LNCaP clone FGC (cell line): ENCODE measurements at regions not wholly inside any gene's neighbourhood (a gene's known extent, or its start where the extent isn't known, plus 50 kb on each side); places are given as distances from the start of the nearest gene placed in this dataset.
"Not testable (repeated sequence)": the region's sequence is repeated elsewhere in the genome, so short reads cannot be mapped to it uniquely, and the experiment has no call there.

Source experiments
- DNase-seq: peaks from one replicate; pipeline ENCODE4 v3.0.0-alpha.2; 2011; ENCODE audit warnings: low read depth
- H3K4me3 ChIP-seq: 2 replicates; pipeline ENCODE4 v1.5.1; 2011; ENCODE audit warnings: mild to moderate bottlenecking, low read depth, low read length, control low read depth
- CTCF ChIP-seq: IDR thresholded peaks from 2 replicates; pipeline ENCODE4 v1.5.1; 2012; ENCODE audit warnings: mild to moderate bottlenecking; ENCODE audit not compliant: control insufficient read depth, insufficient read depth; ENCODE audit errors: extremely low read depth

GRCh38 chr14:43258396-43258795, 1248.7 kb downstream of the FSCB start:
- H3K4me3 ChIP-seq, result no peak overlapping the region
- TF ChIP-seq CTCF, result no peak

GRCh38 chr14:43256996-43257395, 1250.1 kb downstream of the FSCB start:
- DNase-seq, H3K4me3 ChIP-seq: not testable (repeated sequence)

More at GRCh38 chr14:43258396-43258795, 1248.7 kb downstream of the FSCB start:
- DNase-seq, result no peak

DNA sequence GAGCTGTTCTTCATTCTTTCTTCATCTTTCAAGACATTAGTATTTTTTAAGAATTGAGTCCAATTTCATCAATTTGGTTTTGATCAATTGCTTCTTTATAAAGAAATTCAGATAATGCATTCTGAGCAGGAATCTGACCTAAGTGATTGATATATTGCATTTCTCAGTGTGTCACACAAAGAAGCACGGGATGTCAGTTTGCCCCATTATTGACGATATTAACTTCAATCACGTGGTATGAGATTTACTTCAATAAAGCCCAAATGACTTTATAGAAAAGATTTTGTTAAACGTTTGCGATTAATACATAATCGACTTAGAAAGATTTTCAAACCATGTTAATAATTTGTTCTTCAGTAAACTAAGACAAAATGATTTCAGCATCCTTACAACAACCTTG, 1254.2 kb downstream of the FSCB start:
- TF ChIP-seq CTCF, result no peak
- no peak overlapping the region for H3K4me3 ChIP-seq
- DNase-seq, result no peak

- no peak for TF ChIP-seq CTCF
- DNase-seq, result no peak
- H3K4me3 ChIP-seq, result no peak overlapping the region
Measured at GRCh38 chr14:43249591-43249990, 1257.5 kb downstream of the FSCB start.

- no peak overlapping the region for H3K4me3 ChIP-seq
- no peak for DNase-seq
- TF ChIP-seq CTCF, result no peak
Measured at GRCh38 chr14:43249116-43249515, 1258.0 kb downstream of the FSCB start.

- H3K4me3 ChIP-seq, result no peak overlapping the region
- TF ChIP-seq CTCF, result no peak
- DNase-seq, result no peak
Measured at GRCh38 chr14:43247877-43248276, 1259.2 kb downstream of the FSCB start.

DNA sequence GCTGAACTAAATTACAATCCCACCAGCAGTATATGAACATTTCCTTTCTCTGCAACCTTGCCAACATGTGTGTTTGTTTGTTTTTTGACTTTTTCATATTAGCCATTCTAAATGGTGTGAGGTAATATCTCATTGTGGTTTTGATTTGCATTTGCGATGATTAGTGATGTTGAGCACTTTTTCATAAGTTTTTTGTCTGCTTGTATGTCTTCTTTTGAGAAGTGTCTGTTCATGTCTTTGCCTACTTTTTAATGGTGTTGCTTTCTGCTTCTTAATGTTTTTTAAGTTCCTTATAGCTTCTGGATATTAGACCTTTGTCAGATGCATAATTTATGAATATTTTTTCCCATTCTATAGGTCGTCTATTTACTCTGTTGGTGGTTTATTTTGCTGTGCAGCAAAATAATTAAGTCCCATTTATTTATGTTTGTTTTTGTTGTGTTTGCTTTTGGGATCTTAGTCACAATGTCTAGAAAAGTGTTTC, 1262.9 kb downstream of the FSCB start:
- no peak for TF ChIP-seq CTCF
- no peak overlapping the region for H3K4me3 ChIP-seq
- DNase-seq, result no peak

- no peak for DNase-seq
- no peak overlapping the region for H3K4me3 ChIP-seq
- no peak for TF ChIP-seq CTCF
Measured at GRCh38 chr14:43243168-43243567, 1263.9 kb downstream of the FSCB start.
